ENCODE measurements at regions not wholly inside any gene's neighbourhood (a gene's known extent, or its start where the extent isn't known, plus 50 kb on each side); places are given as distances from the start of the nearest gene placed in this dataset.
"Not testable (repeated sequence)": the region's sequence is repeated elsewhere in the genome, so short reads cannot be mapped to it uniquely, and the experiment has no call there.

DNA sequence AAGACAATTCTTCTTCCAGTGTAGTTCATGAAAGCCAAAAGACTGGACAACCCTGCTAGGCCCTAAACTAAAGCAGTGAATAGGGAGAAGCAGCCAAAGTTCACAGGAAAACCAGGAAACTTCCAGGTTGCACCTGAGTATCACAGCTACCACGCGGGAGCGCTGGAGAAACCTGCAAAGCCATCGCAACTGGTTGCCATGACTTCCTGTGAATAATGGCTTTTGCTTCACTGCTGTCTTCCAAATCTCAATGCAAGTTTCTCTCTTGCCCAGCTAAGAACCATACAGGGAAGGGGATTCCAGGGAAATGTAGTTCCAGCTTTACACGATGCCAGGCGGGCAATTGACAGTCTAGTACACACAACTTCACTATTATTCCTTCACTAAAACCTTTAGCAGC, 114.1 kb downstream of the GXYLT1 start:
- no peak for DNase-seq (ENCODE audit: low read depth)

DNA sequence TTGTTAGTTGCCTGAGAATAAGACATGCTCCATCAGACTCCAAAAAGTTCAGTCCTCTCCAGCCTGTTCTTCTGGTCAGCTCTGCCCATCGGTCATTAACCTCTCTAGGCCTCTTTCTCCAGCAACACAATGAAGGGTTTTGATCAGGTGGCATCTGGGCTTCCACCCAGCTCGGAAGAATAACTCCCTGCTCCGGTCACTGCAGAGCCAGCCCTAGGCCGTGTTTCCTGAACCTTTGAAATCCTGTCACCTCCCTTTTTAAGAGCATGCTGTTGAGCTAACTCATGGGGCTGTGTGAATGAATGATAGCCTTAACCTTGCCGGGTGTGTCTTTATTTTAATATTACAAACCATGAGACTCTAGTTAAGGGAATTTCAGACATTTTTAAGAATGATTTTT, 117.1 kb downstream of the GXYLT1 start:
- DNase-seq (ENCODE audit: low read depth) = no peak

DNA sequence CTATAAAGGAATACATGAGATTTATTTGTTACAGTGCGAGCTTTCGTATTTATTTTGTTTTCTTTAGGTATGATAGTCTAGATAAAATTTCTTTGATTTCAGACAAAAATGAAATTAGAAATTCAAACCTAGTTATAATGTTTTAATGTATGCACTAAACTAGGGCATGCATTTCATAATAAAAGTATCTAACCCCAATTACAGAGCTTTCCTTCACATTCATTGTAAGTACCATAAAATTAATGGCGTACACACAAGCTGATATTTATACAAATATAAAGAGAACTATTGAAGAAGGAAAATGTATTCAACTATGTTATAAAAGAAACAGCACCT, 120.2 kb downstream of the GXYLT1 start:
- DNase-seq (ENCODE audit: low read depth) = no peak

DNA sequence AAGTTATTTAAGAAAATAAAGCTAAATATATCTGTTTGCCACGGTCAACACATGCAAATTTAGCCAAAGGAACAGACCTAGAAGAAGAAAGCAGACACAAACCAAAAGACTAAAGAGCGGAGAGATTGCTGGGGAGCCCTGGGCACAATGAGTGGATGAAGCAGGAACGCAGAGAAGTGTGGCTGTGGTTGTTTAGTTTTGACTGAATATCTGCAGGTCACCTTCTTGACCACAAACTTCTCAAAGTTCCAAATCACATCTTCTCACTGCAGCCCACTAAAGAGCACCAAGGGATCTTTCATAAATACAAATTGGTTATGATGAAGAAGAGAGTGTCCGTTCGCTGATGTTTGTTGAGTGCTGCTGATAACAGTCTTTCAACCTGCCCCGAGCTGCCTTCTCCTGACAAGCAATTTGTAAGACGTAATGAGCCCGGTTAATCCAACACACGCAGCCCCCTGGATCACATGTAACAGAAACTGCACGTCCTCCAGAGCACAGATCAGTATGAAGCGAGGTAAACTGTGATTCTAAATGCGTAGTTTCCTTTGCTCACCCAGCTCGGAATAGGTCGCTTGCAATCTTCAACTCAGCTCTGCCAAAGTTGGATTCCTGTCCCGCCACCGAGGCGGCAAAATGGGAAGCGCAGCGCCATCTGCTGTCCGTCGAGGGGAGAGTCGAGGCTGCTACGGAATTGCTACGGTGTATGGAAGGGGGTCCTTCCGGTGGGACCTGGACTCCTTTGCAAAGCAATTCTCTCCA, 120.8 kb downstream of the GXYLT1 start:
- peak; percentile 65 for DNase-seq (ENCODE audit: low read depth)

DNA sequence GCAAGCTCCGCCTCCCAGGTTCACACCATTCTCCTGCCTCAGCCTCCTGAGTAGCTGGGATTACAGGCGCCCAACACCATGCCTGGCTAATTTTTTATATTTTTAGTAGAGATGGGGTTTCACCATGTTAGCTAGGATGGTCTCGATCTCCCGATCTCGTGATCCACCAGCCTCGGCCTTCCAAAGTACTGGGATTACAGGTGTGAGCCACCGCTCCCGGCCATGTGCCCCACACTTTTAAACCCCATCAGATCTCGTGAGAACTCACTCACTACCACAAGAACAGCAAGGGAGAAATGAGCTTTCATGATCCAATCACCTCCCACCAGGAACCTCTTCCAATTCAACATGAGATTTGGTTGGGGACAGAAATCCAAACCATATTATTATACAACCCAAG, 122.7 kb downstream of the GXYLT1 start:
- not testable (repeated sequence) for DNase-seq (ENCODE audit: low read depth)

DNA sequence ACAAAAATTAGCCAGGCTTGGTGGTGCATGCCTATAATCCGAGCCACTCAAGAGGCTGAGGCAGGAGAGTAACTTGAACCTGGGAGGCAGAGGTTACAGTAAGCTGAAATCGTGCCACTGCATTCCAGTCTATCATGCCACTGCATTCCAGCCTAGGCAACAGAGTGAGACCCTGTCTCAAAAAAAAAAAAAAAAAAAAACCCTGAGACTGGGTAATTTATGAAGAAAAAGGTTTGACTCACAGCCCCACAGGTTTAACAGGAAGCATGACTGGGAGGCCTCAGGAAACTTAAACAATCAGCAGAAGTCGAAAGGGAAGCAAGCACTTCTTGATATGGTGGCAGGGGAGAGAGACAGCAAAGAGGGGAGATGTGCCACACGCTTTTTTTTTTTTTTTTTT, 123.2 kb downstream of the GXYLT1 start:
- no peak for DNase-seq (ENCODE audit: low read depth)

DNA sequence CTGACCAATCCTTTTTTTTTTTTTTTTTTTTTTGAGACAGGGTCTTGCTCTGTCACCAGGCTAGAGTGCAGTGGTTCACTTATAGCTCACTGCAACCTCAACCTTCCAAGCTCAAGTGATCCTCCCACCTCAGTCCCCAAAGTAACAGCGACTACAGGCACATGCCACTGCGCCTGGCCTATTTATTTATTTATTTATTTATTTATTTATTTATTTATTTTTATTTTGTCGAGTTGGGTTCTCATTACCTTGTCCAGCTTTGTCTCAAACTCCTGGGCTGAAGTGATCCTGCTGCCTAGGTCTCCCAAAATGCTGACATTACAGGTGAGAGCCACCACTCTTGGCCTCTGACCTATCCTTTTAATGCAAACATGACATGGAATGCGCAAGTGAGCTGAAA, 124.4 kb downstream of the GXYLT1 start:
- DNase-seq (ENCODE audit: low read depth) = no peak

DNA sequence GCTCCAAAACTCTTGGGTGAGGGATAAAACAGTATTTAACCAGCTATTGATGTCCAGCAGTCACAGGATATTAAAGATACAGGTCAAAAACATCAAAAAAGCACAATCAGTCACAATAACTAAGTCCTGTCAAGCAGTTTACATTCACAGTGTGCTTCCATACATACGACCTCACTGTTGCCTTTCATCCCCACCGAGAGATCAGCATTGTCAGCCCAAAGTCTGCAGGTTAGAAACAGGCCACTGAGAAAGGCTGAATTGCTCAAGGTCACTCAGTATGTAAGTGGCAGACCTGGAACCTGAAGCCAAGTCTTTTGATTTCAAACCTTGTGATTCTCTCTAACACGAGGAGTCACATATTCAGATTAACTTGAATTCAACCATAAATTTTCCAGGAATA, 124.9 kb downstream of the GXYLT1 start:
- no peak for DNase-seq (ENCODE audit: low read depth)

DNA sequence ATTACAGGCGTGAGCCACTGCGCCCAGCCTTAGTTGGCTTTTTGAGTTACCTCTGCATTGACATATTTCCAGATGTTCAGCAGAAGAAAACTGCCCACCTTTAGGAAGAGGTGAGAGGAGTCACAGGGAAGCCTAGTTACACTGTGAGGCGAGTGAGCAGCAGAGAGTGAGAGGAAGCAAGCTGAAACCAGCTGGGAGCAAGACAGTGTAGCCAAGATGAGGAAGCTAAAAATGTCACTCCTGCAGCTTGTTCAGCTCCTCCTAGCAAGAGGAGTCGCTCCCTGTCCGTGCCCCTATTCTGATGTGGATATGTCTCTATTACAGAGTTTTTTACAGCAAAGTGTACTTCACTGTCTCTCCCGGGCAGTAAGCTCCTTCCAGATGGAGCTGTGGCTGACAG, 127.6 kb downstream of the GXYLT1 start:
- no peak for DNase-seq (ENCODE audit: low read depth)

DNA sequence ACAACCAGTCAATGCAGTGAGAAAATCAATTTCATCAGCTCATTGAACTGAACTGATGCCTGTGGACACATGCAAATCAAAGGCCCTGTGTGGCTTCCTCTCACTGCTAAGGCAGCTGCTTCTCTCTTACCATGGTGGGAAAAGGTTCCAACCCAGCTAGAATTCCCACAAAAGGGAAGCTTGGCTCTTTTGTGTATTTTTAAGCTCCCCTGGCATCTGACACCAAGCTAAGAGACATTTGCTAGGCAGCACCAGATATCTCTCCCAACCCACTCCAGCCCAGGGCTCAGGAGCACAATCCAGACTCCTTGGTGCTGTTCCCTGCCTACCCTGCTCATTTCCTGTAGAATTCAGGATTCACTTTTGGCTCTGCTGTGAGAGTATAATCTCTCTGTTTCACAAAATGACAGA, 129.6 kb downstream of the GXYLT1 start:
- no peak for DNase-seq (ENCODE audit: low read depth)

DNA sequence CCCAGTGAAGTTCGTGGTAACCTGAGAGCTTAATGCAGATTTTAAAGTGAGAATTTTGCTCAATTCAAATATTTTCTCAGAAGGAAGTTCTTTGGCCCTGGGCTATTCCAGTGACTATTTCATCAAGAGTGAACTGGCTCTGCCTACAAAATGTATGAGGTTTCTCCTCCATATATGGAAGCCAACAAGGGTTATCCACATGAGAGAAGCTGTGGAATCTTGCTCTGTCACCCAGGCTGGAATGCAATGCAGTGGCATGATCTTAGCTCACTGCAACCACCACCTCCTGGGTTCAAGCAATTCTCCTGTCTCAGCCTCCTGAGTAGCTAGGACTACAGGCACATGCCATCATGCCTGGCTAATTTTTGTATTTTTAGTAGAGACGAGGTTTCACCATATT, 132.2 kb downstream of the GXYLT1 start:
- not testable (repeated sequence) for DNase-seq (ENCODE audit: low read depth)

DNA sequence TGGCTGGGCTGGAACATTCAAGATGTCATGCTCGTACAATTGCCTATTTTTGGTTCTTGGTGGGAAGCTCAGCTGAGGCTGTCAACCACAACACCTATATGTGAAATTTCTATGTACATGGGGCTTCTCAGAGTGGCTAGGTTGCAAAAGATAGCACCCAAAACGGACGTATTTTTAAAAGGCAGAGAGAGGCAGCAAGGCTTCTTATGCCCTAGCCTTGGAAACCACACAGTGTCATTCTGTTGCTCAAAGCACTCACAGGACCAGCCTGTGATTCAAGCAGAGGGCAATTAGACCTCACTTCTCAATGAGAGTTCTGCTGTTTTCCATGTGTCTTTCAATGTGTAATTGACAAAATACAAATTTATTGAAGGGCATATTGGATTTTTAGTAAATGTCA, 134.0 kb downstream of the GXYLT1 start:
- no peak for DNase-seq (ENCODE audit: low read depth)

DNA sequence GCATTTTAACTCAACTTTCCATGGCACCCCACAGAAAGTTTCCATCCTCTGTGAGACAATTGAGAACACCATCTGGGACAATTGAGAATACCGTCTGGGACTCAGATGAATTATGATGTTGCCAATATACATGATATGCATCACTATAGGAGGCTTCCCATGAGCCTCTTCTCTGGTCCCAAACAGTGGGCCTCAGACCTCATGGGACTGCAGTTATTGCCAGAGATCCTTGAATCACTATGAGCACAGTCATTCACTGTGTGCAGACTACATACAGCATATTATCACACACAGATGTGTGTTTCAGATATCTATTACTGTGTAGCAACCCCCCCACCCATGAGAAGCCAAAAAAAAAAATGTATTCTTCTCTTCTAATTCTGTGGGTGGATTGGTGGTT, 134.4 kb downstream of the GXYLT1 start:
- DNase-seq (ENCODE audit: low read depth) = no peak

DNA sequence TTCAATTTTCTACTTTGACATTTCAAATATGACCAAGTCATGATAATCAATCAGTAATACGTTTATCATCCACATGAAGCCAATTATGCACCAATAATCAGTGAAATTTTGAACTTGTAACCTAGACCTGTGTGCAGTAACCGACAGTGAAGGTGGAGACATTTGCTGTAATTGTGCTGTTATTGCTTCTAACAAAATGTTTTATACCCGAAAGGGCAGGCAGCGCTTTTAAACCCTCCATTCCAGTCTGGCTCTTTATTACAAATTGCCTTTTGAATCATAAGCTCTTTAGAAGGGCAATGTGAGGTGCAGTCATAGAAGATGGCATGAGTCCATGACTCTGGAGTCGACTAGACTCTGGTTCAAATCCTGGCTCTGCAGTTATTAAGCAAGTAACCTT, 135.7 kb downstream of the GXYLT1 start:
- no peak for DNase-seq (ENCODE audit: low read depth)

DNA sequence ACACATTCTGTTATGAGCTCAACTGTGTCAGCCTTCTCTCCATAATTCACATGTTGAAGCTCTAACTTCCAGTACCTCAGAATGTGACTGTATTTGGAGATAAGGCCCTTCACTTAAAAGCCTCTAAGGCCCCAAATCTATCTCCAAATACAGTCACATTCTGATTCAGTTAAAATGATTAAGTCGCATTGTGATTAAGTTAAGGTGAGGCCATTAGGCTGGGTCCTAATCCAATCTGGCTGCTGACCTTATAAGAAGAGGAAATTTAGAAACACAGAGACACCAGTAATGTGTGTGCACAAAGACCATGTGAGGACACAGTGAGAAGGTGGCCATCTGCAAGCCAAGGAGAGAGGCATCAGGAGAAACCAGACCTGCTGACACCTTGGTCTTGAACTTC, 141.6 kb downstream of the GXYLT1 start:
- no peak for DNase-seq (ENCODE audit: low read depth)

DNA sequence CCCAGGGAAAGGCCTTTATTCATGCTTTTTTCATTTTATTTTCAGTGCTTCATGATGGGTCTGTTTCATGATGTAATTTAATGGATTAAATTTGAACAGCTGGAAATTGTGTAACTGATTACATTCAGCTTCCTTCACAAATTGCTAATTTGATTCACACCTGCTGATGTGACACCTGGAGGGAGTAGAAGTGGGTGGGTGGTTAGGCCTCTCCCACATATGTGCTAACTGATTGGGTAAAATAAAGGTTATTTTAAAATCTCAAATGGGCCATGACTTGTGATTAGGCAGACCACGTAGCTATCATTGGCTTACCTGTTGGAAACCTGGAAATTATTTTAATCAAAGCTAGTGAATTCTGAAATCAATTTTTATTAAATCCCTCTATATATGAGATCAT, 142.1 kb downstream of the GXYLT1 start:
- no peak for DNase-seq (ENCODE audit: low read depth)

DNA sequence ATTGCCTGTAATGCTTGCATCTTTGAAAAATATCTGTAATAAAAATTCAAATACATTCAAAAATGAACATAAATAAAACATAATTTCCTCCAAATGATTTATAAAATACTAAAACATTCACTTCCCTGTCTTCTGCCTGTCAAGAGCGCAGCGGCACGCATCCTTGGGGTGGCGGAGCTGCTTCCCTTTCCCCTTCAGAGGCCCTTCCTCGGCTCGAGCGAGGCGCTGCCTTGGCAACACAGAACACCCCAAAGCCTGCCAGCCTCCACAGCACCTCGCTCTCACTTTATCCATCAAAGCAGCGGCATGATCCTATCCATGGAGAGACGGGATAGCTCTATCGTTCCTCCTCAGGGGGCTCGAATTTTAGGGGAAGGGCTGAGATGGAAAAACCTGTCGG, 146.2 kb downstream of the GXYLT1 start:
- no peak for DNase-seq (ENCODE audit: low read depth)

DNA sequence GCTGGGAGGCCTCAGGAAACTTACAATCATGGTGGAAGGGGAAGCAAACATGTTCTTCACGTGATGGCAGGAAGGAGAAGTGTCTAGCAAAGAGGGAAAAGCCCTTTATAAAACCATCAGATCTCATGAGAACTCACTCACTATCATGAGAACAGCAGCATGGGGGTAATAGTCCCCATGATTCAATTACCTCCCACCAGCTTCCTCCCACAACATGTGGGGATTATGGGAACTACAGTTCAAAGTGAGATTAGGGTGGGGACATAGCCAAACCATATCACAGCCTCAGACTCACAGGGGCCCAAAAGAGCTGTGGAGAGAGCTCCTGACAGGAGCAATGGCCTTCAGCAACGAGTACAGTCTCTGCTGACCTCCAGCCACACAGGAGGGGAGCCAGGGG, 151.4 kb downstream of the GXYLT1 start:
- DNase-seq (ENCODE audit: low read depth) = no peak

DNA sequence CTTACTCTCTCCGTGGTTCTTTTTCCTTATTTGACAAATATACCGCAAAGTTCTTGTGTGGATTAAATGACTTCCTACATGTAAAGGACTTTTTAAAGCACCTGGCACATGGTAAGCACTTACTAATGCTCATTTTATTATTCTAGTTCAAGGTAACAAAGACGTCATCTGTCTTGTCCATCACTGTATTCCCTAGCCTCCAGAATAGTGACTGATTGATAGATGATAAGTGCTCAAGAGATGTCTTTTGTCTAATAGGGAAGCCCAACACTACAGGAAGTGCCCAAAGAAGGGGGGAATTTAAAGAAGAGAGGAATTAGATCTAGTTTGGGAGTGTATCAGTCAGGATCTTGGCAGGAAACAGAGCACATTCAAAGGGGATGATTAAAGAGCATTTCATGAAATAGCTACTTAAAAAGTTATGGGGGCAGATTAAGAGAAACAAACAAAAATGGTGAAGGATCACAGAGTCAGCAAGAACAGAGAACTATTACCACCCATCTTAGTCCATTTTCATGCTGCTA, 151.9 kb downstream of the GXYLT1 start:
- DNase-seq (ENCODE audit: low read depth) = no peak

DNA sequence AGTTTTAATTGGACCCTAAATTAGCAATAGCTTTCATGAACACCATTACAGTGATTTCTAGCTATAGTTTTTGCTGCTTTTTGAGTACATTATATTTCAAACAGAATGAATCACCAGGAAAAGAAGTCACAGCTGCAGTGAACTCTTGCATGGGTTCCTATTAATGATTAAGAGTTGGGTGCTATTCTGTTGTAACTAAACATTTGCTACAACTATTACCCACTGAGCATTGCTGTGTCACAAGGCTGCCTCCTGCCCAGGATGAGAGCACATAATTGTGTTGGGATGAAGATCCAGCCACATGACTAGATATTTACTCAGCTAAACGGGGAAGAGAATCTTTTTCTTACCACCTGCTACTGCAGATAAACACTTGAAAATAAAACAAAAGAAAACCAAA, 152.7 kb downstream of the GXYLT1 start:
- DNase-seq (ENCODE audit: low read depth) = no peak

DNA sequence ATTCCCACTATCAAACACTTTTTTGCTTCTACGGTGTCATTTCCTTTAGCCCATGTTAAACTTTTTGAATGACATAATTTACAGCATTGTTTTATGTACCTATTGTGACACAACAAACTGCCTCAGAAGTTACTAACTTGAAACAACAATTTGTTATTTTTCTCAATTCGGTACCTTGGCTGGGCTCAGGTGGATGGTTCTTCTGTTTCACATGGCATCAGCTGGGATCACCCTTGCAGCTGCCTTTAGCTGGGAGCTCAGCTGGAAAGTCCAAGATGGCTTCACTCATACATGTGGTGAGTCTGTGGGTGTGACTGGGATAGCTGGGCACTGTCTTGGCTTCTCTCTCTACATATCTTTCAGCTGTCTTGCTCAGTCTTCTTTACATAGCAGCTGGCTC, 156.0 kb downstream of the GXYLT1 start:
- DNase-seq (ENCODE audit: low read depth) = no peak

DNA sequence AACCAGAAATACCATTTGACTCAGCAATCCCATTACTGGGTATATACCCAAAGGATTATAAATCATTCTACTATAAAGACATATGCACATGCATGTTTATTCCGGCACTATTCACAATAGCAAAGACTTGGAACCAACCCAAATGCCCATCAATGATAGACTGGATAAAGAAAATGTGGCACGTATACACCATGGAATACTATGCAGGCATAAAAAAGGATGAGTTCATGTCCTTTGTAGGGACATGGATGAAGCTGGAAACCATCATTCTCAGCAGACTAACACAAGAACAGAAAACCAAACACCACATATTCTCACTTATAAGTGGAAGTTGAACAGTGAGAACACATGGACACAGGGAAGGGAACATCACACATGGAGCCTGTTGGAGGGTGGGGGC, 158.2 kb downstream of the GXYLT1 start:
- not testable (repeated sequence) for DNase-seq (ENCODE audit: low read depth)

DNA sequence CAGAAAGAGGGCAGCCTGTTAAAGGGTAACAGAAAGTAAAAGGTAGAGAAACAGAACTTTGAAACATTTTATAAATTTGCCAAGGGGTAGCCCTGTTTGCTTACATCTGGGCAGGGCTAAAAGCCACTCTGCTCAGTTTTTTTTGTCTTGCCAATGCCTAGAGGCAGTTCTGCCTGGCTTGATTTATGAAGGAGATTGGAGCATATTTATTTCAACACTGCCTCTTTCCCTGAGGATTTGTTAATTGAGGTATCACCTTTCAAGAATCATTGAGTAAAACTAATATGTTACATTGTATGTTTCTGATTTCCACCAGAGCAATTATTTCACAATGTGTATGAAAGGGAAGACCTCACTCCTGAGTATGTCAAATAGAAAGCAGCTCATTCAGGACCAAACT, 160.8 kb downstream of the GXYLT1 start:
- DNase-seq (ENCODE audit: low read depth) = no peak

DNA sequence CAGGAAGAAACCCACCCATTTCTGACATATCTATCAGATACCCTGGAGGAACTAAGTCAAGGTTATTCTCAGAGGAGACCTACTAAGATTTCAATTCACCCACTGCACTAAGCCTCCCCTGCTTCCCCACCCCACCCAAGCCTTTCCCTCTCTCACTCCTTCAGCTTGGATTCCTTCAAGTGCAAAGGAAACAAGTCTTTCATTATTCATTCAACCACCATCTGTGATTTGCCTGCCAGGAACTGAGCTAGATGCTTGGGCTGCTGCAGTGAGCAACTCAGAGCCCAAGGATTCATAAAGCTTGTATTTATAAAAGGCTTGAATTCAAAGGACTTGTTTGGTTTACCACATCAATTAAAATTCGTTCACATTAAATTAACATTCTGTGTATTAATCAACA, 161.3 kb downstream of the GXYLT1 start:
- DNase-seq (ENCODE audit: low read depth) = no peak

DNA sequence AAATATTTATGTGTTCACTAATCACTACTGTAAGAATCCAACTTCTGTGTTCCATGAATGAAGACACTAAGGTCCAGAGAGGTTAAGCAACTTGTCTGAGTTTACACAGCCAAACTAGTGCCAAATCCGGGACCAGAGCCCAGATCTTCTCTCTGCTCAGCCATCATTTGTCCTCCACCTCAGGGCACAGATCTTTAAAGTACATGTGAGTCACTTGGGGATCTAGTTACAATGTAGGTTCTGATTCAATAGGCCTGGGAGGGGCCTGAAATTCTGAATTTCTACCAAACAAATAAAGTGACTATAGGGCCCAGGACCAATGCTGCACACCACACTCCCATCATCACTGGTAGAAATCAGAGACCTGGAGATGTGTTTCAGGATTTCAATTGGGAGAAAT, 162.9 kb downstream of the GXYLT1 start:
- no peak for DNase-seq (ENCODE audit: low read depth)

Measured in activated T-cell treated with anti-CD3 and anti-CD28 coated beads for 48 hours (primary cell).